IMR-90 (cell line): ENCODE measurements at regions not wholly inside any gene's neighbourhood (a gene's known extent, or its start where the extent isn't known, plus 50 kb on each side); places are given as distances from the start of the nearest gene placed in this dataset.
"Not testable (repeated sequence)": the region's sequence is repeated elsewhere in the genome, so short reads cannot be mapped to it uniquely, and the experiment has no call there.

Experiments
- ATAC-seq: fragments of 200-7000 bp; cut with Tn5 transposase; 2 replicates; pipeline ENCODE4 v1.9.1; 2020; ENCODE audit warnings: low read depth, mild to moderate bottlenecking, moderate library complexity
- BruUV-seq: library from RNA; stranded (reverse); fragments of 400-500 nt; replicated peaks from 2 replicates; lab custom pipeline; 2021; lab: Mats Ljungman, UMichigan
- CTCF ChIA-PET: fragments of 300-600 bp; formaldehyde crosslinking; extraction: SDS; loops from one replicate; lab custom pipeline; 2021; ENCODE audit warnings: antibody characterized with exemption; lab: Yijun Ruan, JAX
- POLR2A ChIA-PET: fragments of 300-600 bp; sonication (Branson Sonifier 250); formaldehyde crosslinking; loops from one replicate; lab custom pipeline; 2022; ENCODE audit warnings: antibody characterized with exemption; ENCODE audit not compliant: unreplicated experiment; lab: Charles Lee
- DNase-seq: peaks from one replicate; pipeline ENCODE4 v3.0.0; 2013
- H2AFZ ChIP-seq: replicated peaks from 2 replicates; pipeline ENCODE3; 2013; ENCODE audit warnings: low read length, mild to moderate bottlenecking; ENCODE audit not compliant: poor library complexity
- H2AK5ac ChIP-seq: 2 replicates; pipeline ENCODE4 v1.6.1; 2013; ENCODE audit warnings: low read depth, low read length, inconsistent platforms
- H2AK9ac ChIP-seq: replicated peaks from 2 replicates; pipeline ENCODE3; 2013; ENCODE audit warnings: mild to moderate bottlenecking, low read depth, low read length, moderate library complexity; ENCODE audit not compliant: poor library complexity
- H2BK120ac ChIP-seq: 2 replicates; pipeline ENCODE4 v1.6.1; 2013; ENCODE audit warnings: low read depth, low read length, inconsistent platforms
- H2BK15ac ChIP-seq: 3 replicates; pipeline ENCODE4 v1.6.1; 2013; ENCODE audit warnings: low read depth, low read length, inconsistent platforms
- H2BK20ac ChIP-seq: 2 replicates; pipeline ENCODE4 v1.6.1; 2013; ENCODE audit warnings: low read depth, mild to moderate bottlenecking, inconsistent platforms, low read length, moderate library complexity
- H2BK5ac ChIP-seq: 2 replicates; pipeline ENCODE4 v1.6.1; 2013; ENCODE audit warnings: mild to moderate bottlenecking, low read depth, low read length, inconsistent platforms; ENCODE audit not compliant: poor library complexity, severe bottlenecking
- H3K14ac ChIP-seq: replicated peaks from 2 replicates; pipeline ENCODE4 v1.6.1; 2013; ENCODE audit warnings: low read depth, low read length, inconsistent platforms
- H3K18ac ChIP-seq: 2 replicates; pipeline ENCODE4 v1.6.1; 2013; ENCODE audit warnings: low read depth, low read length, control low read depth
- H3K23ac ChIP-seq: 2 replicates; pipeline ENCODE4 v1.6.1; 2013; ENCODE audit warnings: low read depth, low read length, inconsistent platforms
- H3K27ac ChIP-seq: 2 replicates; pipeline ENCODE4 v1.5.1; 2013; ENCODE audit warnings: mild to moderate bottlenecking, control low read depth, low read length; ENCODE audit not compliant: insufficient read depth
- H3K27me3 ChIP-seq: 2 replicates; pipeline ENCODE4 v1.6.1; 2013; ENCODE audit warnings: low read length; ENCODE audit not compliant: control insufficient read depth, insufficient read depth
- H3K36me3 ChIP-seq: 2 replicates; pipeline ENCODE4 v1.6.1; 2013; ENCODE audit warnings: low read length, mixed read lengths; ENCODE audit not compliant: control insufficient read depth, insufficient read depth
- H3K4ac ChIP-seq: 2 replicates; pipeline ENCODE4 v1.6.1; 2013; ENCODE audit warnings: low read depth, low read length, inconsistent platforms
- H3K4me1 ChIP-seq: 2 replicates; pipeline ENCODE4 v1.6.1; 2013; ENCODE audit warnings: low read length, mixed read lengths; ENCODE audit not compliant: control insufficient read depth, insufficient read depth
- H3K4me2 ChIP-seq: 2 replicates; pipeline ENCODE4 v1.6.1; 2013; ENCODE audit warnings: low read depth, mild to moderate bottlenecking, control low read depth, low read length, moderate library complexity
- H3K4me3 ChIP-seq: 2 replicates; pipeline ENCODE4 v1.5.1; 2013; ENCODE audit warnings: low read depth, mild to moderate bottlenecking, control low read depth, low read length, moderate library complexity; ENCODE audit not compliant: insufficient read depth
- H3K56ac ChIP-seq: 2 replicates; pipeline ENCODE4 v1.6.1; 2013; ENCODE audit warnings: low read length, inconsistent platforms; ENCODE audit not compliant: insufficient read depth; ENCODE audit errors: extremely low read depth
- H3K79me1 ChIP-seq, 2 experiments: 2 replicates each; pipeline ENCODE4 v1.6.1; 2013; ENCODE audit warnings: low read length in 2 of 2, inconsistent platforms in 1 of 2, low read depth in 1 of 2
- H3K9ac ChIP-seq: 2 replicates; pipeline ENCODE4 v1.6.1; 2013; ENCODE audit warnings: low read depth, low read length, control low read depth
- H3K9me1 ChIP-seq: 2 replicates; pipeline ENCODE4 v1.6.1; 2013; ENCODE audit warnings: low read length, inconsistent platforms; ENCODE audit not compliant: insufficient read depth
- H3K9me3 ChIP-seq: 2 replicates; pipeline ENCODE4 v1.6.1; 2013; ENCODE audit warnings: low read length; ENCODE audit not compliant: control insufficient read depth, insufficient read depth
- H4K20me1 ChIP-seq: 2 replicates; pipeline ENCODE4 v1.6.1; 2013; ENCODE audit warnings: low read length, inconsistent platforms; ENCODE audit not compliant: insufficient read depth
- H4K5ac ChIP-seq: 2 replicates; pipeline ENCODE4 v1.6.1; 2013; ENCODE audit warnings: mild to moderate bottlenecking, low read depth, low read length, control low read depth
- H4K8ac ChIP-seq, 2 experiments: 2 replicates each; pipeline ENCODE4 v1.6.1; 2013; ENCODE audit warnings: low read depth in 2 of 2, low read length in 2 of 2, control low read depth in 1 of 2, inconsistent platforms in 1 of 2
- H4K91ac ChIP-seq: 2 replicates; pipeline ENCODE4 v1.6.1; 2013; ENCODE audit warnings: low read depth, low read length, inconsistent platforms; ENCODE audit not compliant: insufficient read depth
- WGBS, 2 experiments: methylation state at CpG; one replicate each; pipeline versions ENCODE4 v1.1.5 to v1.1.7; 2013; ENCODE audit warnings: missing lambda C conversion rate in 2 of 2; ENCODE audit not compliant: insufficient read length in 1 of 2; ENCODE audit errors: extremely low coverage in 2 of 2; 5-methylcytosine and 5-hydroxymethylcytosine counted together
- dilution Hi-C: fragments of 300-500 bp; cut with HindIII; formaldehyde crosslinking; loops from one replicate; pipeline ENCODE4 v1.14.3; 2018; ENCODE audit warnings: low sequenced_read_pairs; ENCODE audit not compliant: unreplicated experiment
- in situ Hi-C: fragments of 300-500 bp; cut with MboI; formaldehyde crosslinking; loops from 3 replicates; pipeline ENCODE4 v1.14.3; 2019; ENCODE audit warnings: low sequenced_read_pairs, inconsistent platforms, mixed read lengths
- intact Hi-C: fragments of 100-400 bp; cut with micrococcal nuclease; formaldehyde crosslinking; loops from 2 replicates; pipeline ENCODE4 v1.10.0; 2022

GRCh38 chr1:59206616-59207015, 90.3 kb upstream of the FGGY start:
- H2BK20ac ChIP-seq, dilution Hi-C loops, H3K4me1 ChIP-seq, H3K27ac ChIP-seq, H3K27me3 ChIP-seq, H3K14ac ChIP-seq, H3K36me3 ChIP-seq, H2BK120ac ChIP-seq, DNase-seq, H2AK5ac ChIP-seq, H3K4me2 ChIP-seq, H3K18ac ChIP-seq, in situ Hi-C loops, H3K9me1 ChIP-seq, BruUV-seq, ATAC-seq, POLR2A ChIA-PET, H3K9me3 ChIP-seq, H3K4me3 ChIP-seq, H2BK5ac ChIP-seq, H2BK15ac ChIP-seq, H4K5ac ChIP-seq, H3K9ac ChIP-seq, H3K4ac ChIP-seq, H2AFZ ChIP-seq, H4K91ac ChIP-seq, intact Hi-C loops, H4K20me1 ChIP-seq, H3K23ac ChIP-seq, H4K8ac ChIP-seq, H3K79me1 ChIP-seq, H3K56ac ChIP-seq, H2AK9ac ChIP-seq: not testable (repeated sequence)
- CTCF ChIA-PET, result interaction anchor here (1.1 kb wide), 1 partner anchor 273 kb away, joined by 3 read pairs; no protein-coding TSS in a partner anchor
- no CpG with 5 or more reads among the region's 4 CpGs for WGBS, 2 experiments

- H2BK5ac ChIP-seq, H3K18ac ChIP-seq, H3K36me3 ChIP-seq, H2BK15ac ChIP-seq, H2AFZ ChIP-seq, H2AK9ac ChIP-seq, H3K79me1 ChIP-seq, H4K8ac ChIP-seq, H3K27me3 ChIP-seq, CTCF ChIA-PET, H3K27ac ChIP-seq, H3K56ac ChIP-seq, intact Hi-C loops, H4K5ac ChIP-seq, H2AK5ac ChIP-seq, POLR2A ChIA-PET, H4K20me1 ChIP-seq, H3K9me1 ChIP-seq, H3K9me3 ChIP-seq, ATAC-seq, dilution Hi-C loops, H2BK120ac ChIP-seq, H3K4me2 ChIP-seq, H3K23ac ChIP-seq, in situ Hi-C loops, H3K4me3 ChIP-seq, H3K4ac ChIP-seq, DNase-seq, H4K91ac ChIP-seq, H2BK20ac ChIP-seq, BruUV-seq, H3K9ac ChIP-seq, H3K14ac ChIP-seq: not testable (repeated sequence)
- no CpG with 5 or more reads among the region's 3 CpGs for WGBS, 2 experiments
- peaks cover 11% of the 10 kb centered on the region for H3K4me1 ChIP-seq
Measured at GRCh38 chr1:59210430-59210829, 86.5 kb upstream of the FGGY start.
